Left ventricle myocardium inferior (tissue), 1 donor: ENCODE measurements at regions not wholly inside any gene's neighbourhood (a gene's known extent, or its start where the extent isn't known, plus 50 kb on each side); places are given as distances from the start of the nearest gene placed in this dataset.

ENCODE experiments used
- DNase-seq: peaks from one replicate; pipeline ENCODE4 v3.0.0-alpha.2; 2020
- H3K27ac ChIP-seq: fragments of 200-600 bp; replicated peaks from 2 replicates; pipeline ENCODE4 v1.8.0; 2021
- H3K27me3 ChIP-seq: fragments of 200-600 bp; 2 replicates; pipeline ENCODE4 v1.8.0; 2021; ENCODE audit warnings: low read depth
- H3K36me3 ChIP-seq: fragments of 200-600 bp; 2 replicates; pipeline ENCODE4 v1.8.0; 2021
- H3K4me1 ChIP-seq: fragments of 200-600 bp; 2 replicates; pipeline ENCODE4 v1.8.0; 2021
- H3K4me3 ChIP-seq: fragments of 200-600 bp; 2 replicates; pipeline ENCODE4 v1.8.0; 2021; ENCODE audit warnings: mild to moderate bottlenecking, moderate library complexity
- H3K9me3 ChIP-seq: fragments of 200-600 bp; replicated peaks from 2 replicates; pipeline ENCODE4 v1.8.0; 2021
- intact Hi-C: fragments of 100-400 bp; cut with micrococcal nuclease; formaldehyde crosslinking; loops from one replicate; pipeline ENCODE4 v1.11.0; 2022
- TF ChIP-seq, protein P1 (sequence below): fragments of 200-600 bp; IDR thresholded peaks from 2 replicates; pipeline ENCODE4 v1.8.0; 2021; ENCODE audit warnings: antibody characterized with exemption, mild to moderate bottlenecking, borderline replicate concordance
- donor health status: DM: no; HTN: yes; CAD: no; lungs with severe emphysema.

DNA sequence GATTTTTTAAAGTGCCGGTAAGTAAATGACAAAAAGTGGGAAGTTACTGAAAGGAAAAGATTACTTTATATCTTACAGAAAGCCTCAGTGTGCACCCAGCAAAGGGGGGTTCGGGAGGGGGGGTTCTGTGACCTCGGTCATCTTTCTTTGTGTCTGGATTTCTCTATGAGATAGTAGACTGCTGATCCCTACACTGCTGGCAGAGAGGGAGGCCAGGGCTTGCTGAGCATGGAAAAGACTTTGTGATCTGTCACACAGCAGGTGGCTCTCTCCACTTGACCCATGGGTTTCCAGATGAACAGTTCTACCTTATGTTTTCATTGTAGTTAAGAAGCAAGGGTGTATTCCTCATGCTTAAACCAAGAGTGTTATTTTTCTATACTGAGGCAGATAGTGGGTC, 475.6 kb downstream of the PCDH10 start:
- H3K9me3 ChIP-seq, result no peaks in the 10 kb centered on the region
- H3K27ac ChIP-seq, result no peak overlapping the region
- no peak overlapping the region for H3K4me3 ChIP-seq
- no peaks in the 10 kb centered on the region for H3K36me3 ChIP-seq
- no peaks in the 10 kb centered on the region for H3K27me3 ChIP-seq
- TF ChIP-seq, protein P1, sequence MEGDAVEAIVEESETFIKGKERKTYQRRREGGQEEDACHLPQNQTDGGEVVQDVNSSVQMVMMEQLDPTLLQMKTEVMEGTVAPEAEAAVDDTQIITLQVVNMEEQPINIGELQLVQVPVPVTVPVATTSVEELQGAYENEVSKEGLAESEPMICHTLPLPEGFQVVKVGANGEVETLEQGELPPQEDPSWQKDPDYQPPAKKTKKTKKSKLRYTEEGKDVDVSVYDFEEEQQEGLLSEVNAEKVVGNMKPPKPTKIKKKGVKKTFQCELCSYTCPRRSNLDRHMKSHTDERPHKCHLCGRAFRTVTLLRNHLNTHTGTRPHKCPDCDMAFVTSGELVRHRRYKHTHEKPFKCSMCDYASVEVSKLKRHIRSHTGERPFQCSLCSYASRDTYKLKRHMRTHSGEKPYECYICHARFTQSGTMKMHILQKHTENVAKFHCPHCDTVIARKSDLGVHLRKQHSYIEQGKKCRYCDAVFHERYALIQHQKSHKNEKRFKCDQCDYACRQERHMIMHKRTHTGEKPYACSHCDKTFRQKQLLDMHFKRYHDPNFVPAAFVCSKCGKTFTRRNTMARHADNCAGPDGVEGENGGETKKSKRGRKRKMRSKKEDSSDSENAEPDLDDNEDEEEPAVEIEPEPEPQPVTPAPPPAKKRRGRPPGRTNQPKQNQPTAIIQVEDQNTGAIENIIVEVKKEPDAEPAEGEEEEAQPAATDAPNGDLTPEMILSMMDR, result no peak
- no peak for DNase-seq
- intact Hi-C loops, result no loop called here
- peaks cover 2% of the 10 kb centered on the region for H3K4me1 ChIP-seq

DNA sequence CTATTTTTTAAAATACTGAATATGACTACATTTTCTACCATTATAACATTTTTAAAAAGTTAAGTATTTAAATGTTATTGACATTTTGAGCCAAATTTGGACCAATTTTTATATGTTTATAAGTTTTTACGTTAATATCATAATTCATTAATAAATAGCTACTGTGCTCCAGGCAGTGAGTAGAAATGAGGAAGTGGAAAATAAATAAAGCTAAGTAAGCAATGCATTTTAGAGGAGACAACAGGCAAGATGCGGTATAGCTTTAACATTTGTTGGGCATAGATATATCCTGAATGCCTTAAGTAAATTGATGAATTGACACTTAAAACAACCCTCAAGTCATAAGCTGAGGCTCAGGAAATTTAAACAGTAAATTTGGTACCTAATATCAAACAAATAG, 474.8 kb downstream of the PCDH10 start:
- DNase-seq, result no peak
- Histone ChIP-seq H3K4me1 (peaks cover 7% of the 10 kb centered on the region), H3K27ac (no peak overlapping the region), H3K4me3 (no peak overlapping the region), H3K9me3 (no peaks in the 10 kb centered on the region), H3K27me3 (no peaks in the 10 kb centered on the region), H3K36me3 (no peaks in the 10 kb centered on the region)
- intact Hi-C loops, result no loop called here
- TF ChIP-seq, protein P1, result no peak

DNA sequence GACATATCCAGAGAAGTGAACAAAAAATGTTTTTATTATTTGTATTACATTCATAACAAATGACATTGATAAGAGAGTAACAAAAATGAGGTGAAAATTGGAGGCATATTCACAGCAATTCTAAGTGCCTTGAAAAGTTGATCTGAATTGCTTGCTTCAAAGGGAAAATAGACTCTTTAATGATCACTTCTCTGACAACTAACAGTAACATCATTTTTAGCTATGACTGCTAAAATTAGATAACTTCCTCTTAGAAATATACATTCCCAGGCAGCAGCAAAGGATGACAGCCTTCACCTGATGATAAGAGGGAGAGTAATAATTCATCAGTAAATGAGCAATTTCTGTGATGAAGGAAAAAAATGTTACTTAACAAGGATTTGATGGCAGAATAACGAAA, 472.5 kb downstream of the PCDH10 start:
- Histone ChIP-seq H3K27ac (no peak overlapping the region), H3K36me3 (no peaks in the 10 kb centered on the region), H3K4me3 (no peak overlapping the region), H3K4me1 (peaks cover 7% of the 10 kb centered on the region), H3K9me3 (no peaks in the 10 kb centered on the region), H3K27me3 (no peaks in the 10 kb centered on the region)
- TF ChIP-seq, protein P1, result no peak
- DNase-seq, result no peak
- intact Hi-C loops, result no loop called here

DNA sequence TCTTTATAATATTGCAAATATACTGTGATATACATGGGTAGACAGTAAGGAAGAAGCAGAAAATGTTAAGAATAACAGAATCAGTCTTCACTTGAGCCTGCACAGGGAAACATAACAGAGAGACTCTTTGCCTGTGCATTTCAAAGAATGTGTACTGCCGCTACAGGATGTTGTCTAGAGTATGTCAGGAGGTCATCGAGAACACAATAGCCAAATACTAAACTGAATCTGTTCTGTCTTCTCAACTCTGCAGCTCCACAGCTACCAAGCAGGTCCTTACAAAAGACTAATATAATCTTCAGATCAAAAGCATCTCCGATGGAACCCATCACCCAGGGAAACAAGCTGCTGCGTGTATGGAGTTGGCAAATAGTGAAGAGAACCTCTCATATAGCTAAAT, 471.5 kb downstream of the PCDH10 start:
- intact Hi-C loops, result no loop called here

DNA sequence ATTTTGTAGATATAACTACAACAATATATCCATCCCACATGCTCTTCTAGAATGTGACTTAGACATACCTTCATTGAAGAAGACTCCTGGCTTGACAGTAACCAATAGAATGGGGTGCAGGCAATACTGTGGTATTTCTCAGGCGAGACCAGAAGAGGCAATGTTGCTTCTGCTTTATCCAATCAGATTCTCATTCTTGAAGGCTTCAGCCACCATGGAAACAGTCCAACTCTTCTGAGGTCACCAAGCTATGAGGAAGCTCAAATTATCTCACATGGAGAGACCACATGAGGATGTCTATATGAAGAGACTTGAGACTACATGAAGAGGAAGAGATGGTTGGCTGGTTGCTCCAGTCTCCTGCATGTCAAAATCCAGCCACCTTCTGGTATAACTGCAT, 469.9 kb downstream of the PCDH10 start:
- Histone ChIP-seq H3K27me3 (no peaks in the 10 kb centered on the region), H3K4me1 (peaks cover 7% of the 10 kb centered on the region), H3K9me3 (no peaks in the 10 kb centered on the region), H3K4me3 (no peak overlapping the region), H3K27ac (no peak overlapping the region), H3K36me3 (no peaks in the 10 kb centered on the region)
- DNase-seq, result no peak
- intact Hi-C loops, result no loop called here
- TF ChIP-seq, protein P1, result no peak

More for the DNA sequence above, 471.5 kb downstream of the PCDH10 start:
- no peaks in the 10 kb centered on the region for H3K36me3 ChIP-seq
- no peaks in the 10 kb centered on the region for H3K27me3 ChIP-seq
- peaks cover 7% of the 10 kb centered on the region for H3K4me1 ChIP-seq
- no peak overlapping the region for H3K4me3 ChIP-seq
- TF ChIP-seq, protein P1, result no peak
- H3K9me3 ChIP-seq, result no peaks in the 10 kb centered on the region
- H3K27ac ChIP-seq, result no peak overlapping the region
- no peak for DNase-seq

DNA sequence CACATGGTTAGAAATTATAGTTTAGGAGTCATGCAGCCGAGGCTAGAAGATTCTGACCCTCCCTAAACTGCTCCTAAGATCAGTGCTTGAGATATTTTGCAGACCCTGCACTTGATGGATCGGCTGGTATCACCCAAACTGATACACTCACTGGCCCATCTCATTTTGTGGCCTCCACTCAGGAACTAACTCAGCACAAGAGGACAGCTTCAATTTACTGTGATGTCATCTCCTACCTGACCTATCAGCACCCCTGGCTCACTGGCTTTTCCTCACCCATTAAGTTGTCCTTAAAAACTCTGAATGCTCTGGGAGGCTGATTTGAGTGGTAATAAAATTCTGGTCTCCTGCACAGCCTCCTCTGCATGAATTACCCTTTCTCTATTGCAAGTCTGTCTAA, 450.9 kb downstream of the PCDH10 start:
- DNase-seq, result no peak
- Histone ChIP-seq H3K36me3 (no peaks in the 10 kb centered on the region), H3K4me3 (no peak overlapping the region), H3K9me3 (no peaks in the 10 kb centered on the region), H3K27me3 (no peaks in the 10 kb centered on the region), H3K4me1 (no peaks in the 10 kb centered on the region), H3K27ac (no peak overlapping the region)
- TF ChIP-seq, protein P1, result no peak
- intact Hi-C loops, result no loop called here
